K562 (cell line): ENCODE measurements at regions not wholly inside any gene's neighbourhood (a gene's known extent, or its start where the extent isn't known, plus 50 kb on each side); places are given as distances from the start of the nearest gene placed in this dataset.

ENCODE experiments used
- ATF2 ChIP-seq: sonication (generic); formaldehyde crosslinking; IDR thresholded peaks from 2 replicates; pipeline ENCODE4 v1.8.1; 2022; ENCODE audit warnings: missing genetic modification reagents
- KDM5B ChIP-seq: fragments of 200-600 bp; sonication (generic); IDR thresholded peaks from 2 replicates; pipeline ENCODE4 v1.6.1; 2012; ENCODE audit warnings: low read depth, mild to moderate bottlenecking, moderate library complexity, low read length, control low read depth, inconsistent platforms; ENCODE audit not compliant: insufficient replicate concordance
- MEF2A ChIP-seq: IDR thresholded peaks from 2 replicates; pipeline ENCODE4 v1.6.1; 2011; ENCODE audit warnings: low read depth, mild to moderate bottlenecking, low read length, moderate library complexity; ENCODE audit not compliant: control insufficient read depth
- POLR2AphosphoS5 ChIP-seq: IDR thresholded peaks from 2 replicates; pipeline ENCODE4 v1.6.1; 2011; ENCODE audit warnings: mild to moderate bottlenecking, low read depth, low read length, moderate library complexity; ENCODE audit not compliant: control insufficient read depth, insufficient read depth
- SP1 ChIP-seq: sonication (generic); formaldehyde crosslinking; IDR thresholded peaks from 2 replicates; pipeline ENCODE4 v1.8.1; 2022; ENCODE audit warnings: mild to moderate bottlenecking, missing genetic modification reagents
- ZNF695 ChIP-seq: fragments of 450-650 bp; formaldehyde crosslinking; IDR thresholded peaks from 2 replicates; pipeline ENCODE4 v1.4.0; 2020; ENCODE audit warnings: mild to moderate bottlenecking, moderate library complexity
- ZNF707 ChIP-seq: fragments of 250-450 bp; sonication (Bioruptor Pico); conservative IDR thresholded peaks from 2 replicates; pipeline ENCODE4 v1.8.0; 2022; ENCODE audit warnings: inconsistent platforms, mild to moderate bottlenecking, moderate library complexity
- TF ChIP-seq, protein P1 (sequence below), 3 experiments: IDR thresholded peaks in 2 of 3; conservative IDR thresholded peaks in 1 of 3; 2 replicates each; pipeline ENCODE4 v1.5.1; 2011 to 2012; ENCODE audit warnings: low read length in 3 of 3, mild to moderate bottlenecking in 3 of 3, control low read depth in 2 of 3, improper control_type of control experiment in 1 of 3, inconsistent platforms in 1 of 3, low read depth in 1 of 3, mixed read lengths in 1 of 3, moderate library complexity in 1 of 3; ENCODE audit not compliant: insufficient read depth in 2 of 3

- no peak for TF ChIP-seq POLR2AphosphoS5
- no peak for TF ChIP-seq ZNF695 (CRISPR knock-in tag)
- TF ChIP-seq SP1, result no peak
- TF ChIP-seq KDM5B, result no peak
- no peak for TF ChIP-seq ZNF707 (CRISPR knock-in tag)
- TF ChIP-seq MEF2A, result no peak
- TF ChIP-seq ATF2 (CRISPR knock-in tag), result no peak
- TF ChIP-seq, protein P1, sequence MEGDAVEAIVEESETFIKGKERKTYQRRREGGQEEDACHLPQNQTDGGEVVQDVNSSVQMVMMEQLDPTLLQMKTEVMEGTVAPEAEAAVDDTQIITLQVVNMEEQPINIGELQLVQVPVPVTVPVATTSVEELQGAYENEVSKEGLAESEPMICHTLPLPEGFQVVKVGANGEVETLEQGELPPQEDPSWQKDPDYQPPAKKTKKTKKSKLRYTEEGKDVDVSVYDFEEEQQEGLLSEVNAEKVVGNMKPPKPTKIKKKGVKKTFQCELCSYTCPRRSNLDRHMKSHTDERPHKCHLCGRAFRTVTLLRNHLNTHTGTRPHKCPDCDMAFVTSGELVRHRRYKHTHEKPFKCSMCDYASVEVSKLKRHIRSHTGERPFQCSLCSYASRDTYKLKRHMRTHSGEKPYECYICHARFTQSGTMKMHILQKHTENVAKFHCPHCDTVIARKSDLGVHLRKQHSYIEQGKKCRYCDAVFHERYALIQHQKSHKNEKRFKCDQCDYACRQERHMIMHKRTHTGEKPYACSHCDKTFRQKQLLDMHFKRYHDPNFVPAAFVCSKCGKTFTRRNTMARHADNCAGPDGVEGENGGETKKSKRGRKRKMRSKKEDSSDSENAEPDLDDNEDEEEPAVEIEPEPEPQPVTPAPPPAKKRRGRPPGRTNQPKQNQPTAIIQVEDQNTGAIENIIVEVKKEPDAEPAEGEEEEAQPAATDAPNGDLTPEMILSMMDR (IDR thresholded peaks at IDR 0.05 in 2 of 3, conservative IDR thresholded peaks at IDR 0.05 in 1 of 3; ENCODE audit: insufficient read depth in 2 of 3, low read depth in 1 of 3, low read length in 3 of 3), result no peak
Observed at GRCh38 chr13:44276061-44276460, 97.6 kb upstream of the SERP2 start.
